GM21526 (cell line): ENCODE measurements at regions not wholly inside any gene's neighbourhood (a gene's known extent, or its start where the extent isn't known, plus 50 kb on each side); places are given as distances from the start of the nearest gene placed in this dataset.

Experiments
- ATAC-seq: cut with Tn5 transposase; IDR thresholded peaks from one replicate; pipeline ENCODE4 v1.9.1; 2021; ENCODE audit warnings: moderate library complexity; ENCODE audit not compliant: unreplicated experiment, low FRiP score

DNA sequence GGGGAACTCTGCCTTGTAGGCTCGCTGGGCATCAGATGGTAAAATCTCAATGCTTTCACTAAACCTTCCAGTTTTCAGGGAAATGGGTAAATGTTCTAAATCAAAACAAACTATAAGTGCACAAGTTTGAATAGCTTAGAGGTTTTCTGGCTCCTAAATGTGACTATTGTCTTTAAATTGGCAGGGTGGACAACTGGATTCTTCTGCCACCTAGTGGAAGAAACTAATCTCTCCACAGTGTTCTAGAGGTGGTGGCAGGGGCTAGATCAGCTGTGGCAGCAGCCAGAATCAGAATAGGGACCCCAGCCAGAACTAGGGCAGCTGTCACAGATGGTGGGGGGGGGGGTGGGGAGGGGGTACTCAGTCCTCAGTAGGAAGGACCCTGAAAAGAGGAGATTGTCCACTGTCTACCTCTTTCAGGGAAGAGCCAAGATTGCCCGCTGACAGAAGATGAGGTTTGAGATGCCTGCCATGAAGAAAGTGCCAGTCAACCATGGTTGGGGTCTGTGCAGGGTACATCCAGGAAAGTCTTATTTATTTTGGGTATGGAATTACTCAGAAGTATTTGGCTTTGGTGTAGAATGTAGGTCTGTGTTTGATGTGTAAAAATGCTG lies 201.4 kb downstream of the CCNG2 start:
- peak; percentile 59 for ATAC-seq

DNA sequence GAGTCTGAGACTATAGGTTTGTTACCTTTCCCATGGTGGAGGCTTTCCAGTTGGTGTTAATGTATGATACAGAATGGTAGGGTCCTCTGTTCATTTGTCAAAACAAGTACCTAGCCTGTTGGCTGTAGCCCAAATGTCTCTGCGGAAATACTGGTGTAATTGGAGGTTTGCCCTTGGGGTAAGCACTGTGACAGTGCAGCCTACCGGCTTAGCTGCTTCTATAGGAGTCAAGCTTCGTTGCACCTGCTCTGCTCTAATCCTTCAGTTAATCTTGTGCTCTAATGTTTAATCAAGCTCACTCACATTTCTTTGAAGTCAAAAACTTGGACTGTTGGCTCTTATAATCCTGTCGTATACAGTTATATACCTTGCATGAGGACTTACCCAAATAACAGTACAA lies 203.4 kb downstream of the CCNG2 start:
- ATAC-seq, result no peak

DNA sequence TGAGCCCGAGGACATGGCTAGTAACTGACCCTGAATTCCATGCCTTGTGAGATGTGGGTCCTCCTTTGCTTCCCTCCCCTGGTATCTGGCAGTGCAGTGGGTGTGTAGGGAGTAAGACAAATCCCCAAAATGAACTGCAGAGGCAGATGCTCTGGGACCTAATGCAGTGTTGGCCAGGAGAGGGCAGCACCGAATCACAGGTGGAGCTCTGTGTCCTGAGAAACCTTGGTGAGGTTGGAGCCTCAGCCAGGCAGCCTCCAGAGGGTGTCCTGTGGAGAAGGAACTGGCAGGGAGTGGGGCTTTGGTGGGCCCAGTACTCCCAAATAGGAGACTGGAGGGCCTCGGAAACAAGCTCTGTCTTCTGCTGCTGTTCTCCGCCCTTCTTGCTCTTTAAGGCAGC lies 209.9 kb downstream of the CCNG2 start:
- peak; percentile 87 for ATAC-seq

DNA sequence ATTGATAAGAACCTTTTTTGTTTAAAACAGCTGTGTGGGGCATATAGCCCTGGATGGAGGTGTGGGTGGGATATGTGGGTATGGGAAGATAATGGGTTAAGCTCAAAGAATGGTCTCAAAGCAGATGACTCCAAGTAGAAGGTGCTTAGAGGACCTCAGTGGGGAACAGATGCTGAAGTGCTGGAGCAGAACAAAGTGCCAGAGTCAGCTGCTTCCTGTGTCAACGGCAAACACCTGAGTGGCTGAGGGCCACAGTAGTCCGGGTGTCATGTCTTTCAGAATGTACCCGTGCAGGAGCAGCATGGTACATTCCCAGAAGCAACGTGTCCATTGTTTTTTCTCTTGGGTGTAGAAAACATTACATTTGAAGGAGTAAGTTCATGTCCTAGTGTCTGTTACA lies 210.6 kb downstream of the CCNG2 start:
- no peak for ATAC-seq

DNA sequence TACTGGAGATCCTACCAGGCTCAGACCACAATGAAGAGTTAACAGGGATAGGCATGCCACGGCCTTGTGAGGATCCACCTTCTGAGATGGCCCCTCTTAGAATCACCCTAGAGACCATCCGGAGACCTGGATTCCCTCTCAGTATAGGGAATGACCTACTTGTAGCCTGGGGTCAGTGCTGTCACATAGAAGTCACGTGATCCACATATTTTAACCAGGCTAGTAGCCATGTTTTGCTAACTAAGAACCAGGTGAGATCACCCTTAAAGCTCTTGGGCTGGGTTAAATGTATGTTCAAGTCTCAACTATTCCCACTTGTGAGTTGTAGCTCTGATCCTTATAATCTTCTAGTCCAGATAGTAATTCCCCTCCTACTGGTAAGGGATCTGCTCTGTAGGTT lies 215.4 kb downstream of the CCNG2 start:
- no peak for ATAC-seq

DNA sequence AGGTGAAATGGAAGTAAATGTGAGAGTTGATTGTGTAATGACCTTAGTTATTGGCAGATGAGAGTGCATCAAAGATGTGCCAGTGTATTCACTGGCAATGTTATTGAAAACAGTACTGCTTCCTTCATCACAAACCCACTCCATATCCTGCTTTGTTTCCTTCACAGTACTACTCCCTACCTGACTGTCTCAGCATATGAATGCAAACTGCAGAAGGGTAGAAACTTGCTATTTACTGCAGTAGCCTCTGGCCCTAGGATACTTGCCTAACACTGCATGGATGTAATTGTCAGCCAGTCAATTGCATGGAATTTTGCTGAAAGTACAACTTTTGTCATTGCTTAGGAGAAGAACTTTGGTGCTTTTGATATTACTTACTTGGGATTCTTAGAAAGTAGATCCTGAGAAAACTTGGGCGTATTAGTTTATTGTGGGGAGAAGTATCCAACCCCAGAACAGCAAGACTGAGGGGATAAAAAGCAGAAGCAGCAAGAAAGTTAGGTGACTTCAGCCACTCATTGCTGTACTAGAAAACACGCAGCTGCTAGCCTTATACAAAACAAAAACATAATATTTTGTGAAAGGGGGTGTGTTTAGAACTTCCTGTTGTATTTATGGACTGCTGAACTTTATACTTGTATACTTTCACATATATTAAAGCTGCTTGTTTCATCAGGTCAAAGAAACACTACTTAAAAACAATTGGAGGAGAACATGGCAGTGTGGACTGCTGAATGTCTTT lies 219.0 kb downstream of the CCNG2 start:
- no peak for ATAC-seq

DNA sequence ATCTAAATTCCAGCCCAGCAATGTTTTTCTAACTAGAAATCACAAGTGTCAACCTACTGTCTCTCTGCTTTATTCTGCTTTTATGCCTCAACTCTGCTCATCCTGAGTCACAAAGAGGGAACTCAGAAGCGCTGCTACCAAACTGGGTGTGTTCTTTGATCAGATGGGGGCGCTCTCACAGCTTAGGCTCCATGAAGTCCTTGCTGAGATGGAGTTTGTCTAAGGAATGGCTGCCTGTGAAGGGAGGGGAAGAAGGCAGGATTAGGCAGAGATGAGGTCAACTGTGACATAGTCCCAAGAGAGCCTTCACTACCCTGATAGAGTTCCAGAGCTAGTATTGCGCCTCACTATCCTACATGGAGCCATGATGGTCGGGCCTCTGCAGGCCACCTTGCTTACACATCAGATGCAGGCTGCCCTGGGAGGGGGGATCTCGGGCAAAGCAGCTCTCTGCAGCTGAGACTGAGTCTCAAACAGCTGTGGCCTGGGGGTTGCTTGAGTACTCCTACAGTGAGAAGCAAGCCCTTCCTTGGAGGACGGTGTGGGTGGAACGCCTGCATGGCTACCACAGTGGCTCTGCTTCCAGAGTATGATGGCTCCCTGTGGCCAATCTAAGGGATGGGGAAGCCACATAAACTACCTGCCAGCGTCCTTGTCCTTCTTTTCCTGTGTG lies 219.9 kb downstream of the CCNG2 start:
- no peak for ATAC-seq

DNA sequence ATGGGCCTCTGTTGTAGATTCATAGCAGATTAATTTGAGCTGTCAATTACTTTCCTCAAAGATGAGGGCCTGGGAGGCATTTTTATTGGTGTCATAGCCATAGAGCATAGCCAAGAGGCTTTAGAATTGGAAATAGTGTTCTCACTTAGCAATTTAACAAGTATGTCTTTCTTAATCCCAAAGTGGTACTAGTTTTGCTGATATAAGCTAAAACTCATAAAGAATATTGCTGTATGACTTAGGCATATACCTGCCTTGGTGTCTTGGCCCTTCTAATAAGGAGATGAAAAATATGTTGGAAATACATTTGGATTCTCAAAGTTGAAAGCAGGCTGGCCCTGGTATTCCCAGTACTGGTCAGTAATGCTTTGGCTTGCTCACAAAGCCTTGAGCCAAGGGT lies 221.5 kb upstream of the CXCL13 start:
- no peak for ATAC-seq

DNA sequence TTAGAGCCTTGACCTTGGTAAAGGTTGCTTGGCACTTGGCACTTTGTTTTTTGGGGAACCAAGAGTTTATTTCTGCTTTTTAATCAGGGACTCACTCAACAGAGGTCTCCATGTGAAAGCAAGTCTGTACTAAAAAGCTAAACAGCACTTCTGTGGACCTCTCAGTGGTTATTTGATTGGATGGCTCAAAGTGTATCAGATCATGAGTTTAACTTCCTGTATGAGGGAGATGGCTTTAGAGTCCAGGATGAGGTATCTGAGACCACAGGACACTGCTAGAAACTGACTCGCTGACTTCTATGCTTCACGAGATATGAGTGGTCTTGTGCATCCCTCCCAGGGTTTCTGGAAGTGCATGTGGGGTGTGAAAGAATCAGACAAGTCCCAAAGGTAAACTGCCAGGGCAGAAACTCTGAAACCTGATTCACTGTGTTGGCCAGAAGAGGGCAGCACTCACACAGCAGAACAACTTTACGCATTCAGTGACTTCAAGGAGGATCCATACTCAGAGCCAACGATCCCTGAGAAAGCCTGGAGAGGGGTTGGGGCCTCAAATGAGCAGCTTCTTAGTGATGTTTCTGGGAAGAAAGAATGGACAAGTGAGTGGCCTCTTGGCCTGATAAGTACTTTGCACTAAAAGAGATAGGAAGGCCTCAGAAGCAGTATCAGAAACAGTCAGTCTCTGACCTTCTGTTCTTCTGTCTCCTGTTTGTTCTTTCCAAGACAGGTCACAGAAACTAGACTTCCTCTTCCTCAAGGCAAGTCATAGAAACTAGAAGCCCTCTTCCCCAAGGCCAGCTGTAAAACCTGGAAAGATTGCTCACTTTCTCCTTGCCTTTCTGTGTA lies 220.3 kb upstream of the CXCL13 start:
- peak; percentile 73 for ATAC-seq

DNA sequence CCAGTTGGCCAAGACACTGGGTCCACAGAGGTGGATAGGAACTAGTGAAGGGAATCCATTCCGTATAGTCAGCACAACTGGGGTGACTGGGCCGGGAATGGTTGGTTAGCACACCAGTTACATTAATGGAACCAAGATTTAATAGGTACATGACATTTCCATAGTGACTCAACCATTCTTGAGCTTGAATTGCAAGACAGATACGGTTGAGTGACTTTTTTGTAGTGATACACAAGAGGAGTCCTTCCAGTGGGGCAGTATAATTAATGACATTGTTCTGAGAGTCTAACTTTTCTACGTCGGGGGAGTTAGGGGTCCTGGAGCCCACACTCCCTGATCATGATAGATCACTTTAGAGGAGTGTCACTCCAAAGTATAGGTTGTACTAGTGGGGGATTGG lies 211.6 kb upstream of the CXCL13 start:
- ATAC-seq, result no peak

DNA sequence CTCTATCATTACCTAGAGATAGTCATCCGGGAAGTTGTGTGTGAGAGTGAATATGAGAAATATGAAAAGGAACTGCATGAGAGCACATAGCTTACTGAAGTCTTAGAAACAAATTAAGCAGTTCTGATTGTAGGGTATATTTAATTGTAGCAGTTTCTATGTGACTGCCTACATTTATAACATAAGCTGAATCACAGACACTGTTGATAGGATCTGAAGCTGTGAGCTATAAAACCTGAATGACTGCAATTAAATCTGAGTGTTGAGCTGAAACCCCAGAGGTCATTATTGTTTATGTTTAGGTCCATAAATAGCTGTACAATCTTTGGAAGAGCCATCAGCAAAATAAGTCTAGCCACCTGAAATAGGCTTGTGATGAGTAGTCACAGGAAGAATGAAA lies 210.1 kb upstream of the CXCL13 start:
- no peak for ATAC-seq

DNA sequence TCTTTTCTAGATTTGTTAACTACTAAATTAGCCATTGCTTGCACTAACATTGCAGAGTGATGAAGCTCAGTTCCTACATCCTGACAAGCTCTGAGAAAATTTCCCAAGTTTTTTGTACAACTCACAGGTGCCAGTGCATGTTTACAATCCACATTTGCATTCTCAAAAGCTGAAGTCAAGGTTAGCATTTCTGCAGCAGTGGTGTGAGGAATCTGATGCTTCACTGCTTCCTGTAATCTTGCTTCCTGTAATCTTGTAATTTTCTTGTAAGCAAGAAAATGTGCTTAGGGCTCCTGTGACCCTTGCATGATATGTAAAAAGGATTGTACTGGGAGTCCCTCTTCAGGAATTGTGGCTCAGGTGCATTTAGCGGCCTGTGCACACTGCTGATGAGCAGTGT lies 207.4 kb upstream of the CXCL13 start:
- no peak for ATAC-seq

DNA sequence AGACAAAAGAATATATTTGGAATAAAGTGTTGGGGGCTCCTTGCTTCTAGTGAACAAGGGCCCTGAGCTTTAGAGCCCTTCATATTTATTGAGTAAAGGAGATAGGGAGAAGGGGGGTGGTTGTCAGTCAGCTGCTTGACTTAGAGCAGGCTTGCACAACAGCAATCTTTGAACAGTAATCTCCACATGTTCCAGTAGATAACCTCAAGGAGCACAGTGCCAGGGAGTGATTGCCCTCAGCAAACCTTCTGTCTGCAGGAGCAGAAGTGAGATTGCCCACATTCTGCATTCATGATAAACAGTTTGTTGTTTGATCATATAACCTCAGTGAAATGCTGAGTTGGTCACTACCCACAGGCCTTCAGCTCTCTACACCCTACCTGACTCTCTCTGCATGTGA lies 205.8 kb upstream of the CXCL13 start:
- ATAC-seq, result no peak

DNA sequence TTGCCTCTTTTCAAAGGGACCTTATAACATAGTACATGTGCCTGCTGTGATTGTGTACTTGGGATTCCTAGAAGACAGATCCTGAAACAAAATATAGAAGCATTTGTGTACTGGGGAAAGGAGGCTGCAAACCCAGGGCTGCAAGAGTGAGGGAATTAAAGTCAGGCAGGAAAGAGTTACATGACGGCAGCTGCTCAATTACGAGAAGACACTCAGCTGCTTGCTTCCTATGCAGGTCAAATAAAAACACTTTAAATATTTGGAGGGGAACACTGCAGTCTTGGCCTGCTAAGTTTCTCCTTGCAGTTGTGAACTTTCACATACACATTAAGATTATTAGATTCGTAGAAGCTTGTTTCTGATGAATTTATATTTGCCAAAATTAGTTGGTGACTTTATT lies 191.9 kb upstream of the CXCL13 start:
- ATAC-seq, result no peak

DNA sequence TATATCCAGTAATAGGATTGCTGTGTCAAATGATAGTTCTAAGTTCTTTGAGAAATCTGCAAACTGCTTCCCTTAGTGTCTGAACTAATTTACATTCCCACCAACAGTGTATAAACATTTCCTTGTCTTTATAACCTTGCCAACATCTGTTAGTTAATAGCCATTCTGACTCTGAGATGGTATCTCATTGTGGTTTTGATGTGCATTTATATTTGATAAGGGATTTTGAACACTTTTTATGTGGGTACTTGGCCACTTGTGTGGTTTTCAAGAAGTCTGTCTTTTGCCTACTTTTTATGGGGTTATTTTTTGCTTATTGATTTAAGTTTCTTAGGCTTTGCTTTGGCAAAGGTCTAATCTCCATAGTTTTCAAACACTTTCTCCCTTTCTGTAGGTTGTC lies 189.9 kb upstream of the CXCL13 start:
- ATAC-seq, result no peak

DNA sequence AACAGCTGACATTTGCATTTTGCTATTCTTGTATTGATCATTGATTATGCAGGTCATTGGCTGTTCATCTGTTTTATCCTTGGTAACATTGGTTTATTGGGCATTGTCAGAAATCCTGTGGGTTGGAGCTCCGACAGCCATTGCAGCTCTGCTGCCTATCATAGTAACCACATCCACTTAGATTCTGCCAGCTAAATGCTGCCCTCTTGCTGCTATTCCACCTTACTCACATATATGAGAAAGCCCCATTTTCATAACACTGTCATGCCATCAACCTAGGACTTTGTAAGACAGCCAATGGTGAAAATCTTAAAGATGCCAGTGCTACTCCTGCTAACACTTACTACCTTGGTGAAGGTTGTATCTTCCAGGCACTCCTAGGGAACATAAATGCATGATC lies 187.3 kb upstream of the CXCL13 start:
- no peak for ATAC-seq

DNA sequence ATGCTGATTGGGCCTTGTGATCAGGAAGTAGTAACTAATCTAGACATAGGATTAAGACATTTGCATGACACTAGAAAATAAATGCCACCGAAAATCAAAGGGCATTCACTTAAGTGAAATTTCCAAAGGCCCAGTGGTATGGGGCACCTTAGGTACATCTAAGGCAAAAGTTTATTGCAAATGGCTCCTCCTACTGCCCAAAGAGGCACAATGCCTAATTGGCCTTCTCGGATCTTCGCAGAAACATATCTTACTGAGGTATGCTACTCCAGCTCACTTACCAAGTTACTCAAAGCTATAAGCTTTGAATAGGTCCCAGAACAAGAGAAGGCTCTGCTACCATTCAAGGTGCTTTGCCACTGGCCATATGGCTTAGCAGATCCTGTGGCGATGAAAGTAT lies 174.8 kb upstream of the CXCL13 start:
- ATAC-seq, result no peak

DNA sequence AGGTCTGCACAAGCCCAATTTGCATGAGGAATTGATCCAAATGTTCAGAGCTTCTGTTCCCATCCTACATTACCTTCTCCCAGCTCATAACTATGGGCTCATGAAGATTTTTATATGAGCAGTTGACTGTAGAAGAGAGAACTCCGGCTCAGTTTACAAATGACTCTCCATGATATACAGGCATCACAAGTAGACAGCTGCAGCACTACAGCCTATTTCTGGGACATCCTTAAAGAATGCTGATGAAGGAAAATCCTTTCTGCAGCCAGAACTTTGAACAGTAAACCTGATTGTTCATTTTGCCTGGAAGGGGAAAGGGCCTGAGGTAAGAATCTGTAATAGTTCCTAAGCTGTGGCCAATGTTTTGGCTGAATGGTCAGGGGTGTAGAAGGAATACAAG lies 174.1 kb upstream of the CXCL13 start:
- ATAC-seq, result no peak

DNA sequence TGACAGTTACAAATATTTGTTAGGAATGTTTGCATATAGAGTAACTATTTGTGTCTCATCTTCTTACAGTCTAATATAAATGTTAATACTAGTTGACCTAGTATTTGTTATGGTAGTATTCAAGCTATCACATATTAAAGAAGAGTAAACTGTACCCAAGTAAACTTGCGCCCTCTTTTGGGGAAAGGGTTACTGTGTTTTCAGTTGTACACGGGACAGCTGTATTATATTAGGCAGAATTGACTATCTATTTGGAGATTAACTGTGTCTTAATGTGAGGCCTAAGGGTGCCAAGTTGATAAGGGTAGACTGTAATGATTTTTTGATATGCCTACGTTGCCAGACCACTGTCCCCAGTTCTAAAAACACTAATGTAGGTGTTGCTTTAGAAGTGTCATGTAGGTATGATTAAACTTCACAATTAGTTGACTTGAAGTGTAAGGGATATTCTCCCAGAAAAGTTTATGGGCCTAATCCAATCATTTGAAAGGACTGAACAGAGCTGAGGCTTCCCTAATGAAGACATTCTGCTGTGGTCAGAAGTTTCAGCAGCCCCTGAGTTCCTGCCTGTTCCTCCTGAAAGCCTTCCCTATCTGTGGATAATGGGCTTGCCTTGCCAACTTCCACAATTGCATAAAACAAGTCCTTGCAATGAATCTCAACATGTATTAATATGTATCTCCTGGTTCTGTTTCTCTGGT lies 172.8 kb upstream of the CXCL13 start:
- ATAC-seq, result no peak

DNA sequence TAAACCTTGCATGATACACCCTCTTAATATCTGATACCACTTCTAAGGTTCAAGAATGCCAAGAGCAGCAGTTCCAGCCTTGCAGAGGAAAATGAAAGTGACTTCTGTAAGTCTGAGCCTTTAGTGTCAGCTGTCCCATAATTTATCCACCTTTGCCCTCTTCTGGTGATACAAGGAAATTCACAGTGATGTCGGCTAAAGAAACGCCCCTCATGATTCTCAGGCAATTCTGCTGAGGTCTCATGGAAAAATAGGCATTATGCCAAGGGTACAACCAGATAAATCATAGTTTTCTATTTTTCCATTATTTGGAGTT lies 172.2 kb upstream of the CXCL13 start:
- peak; percentile 76 for ATAC-seq
